HEK293 (cell line): ENCODE measurements at regions not wholly inside any gene's neighbourhood (a gene's known extent, or its start where the extent isn't known, plus 50 kb on each side); places are given as distances from the start of the nearest gene placed in this dataset.

Source experiments
- CTCF ChIA-PET: fragments of 350-600 bp; formaldehyde crosslinking; extraction: SDS; loops from one replicate; lab custom pipeline; 2021; ENCODE audit warnings: antibody characterized with exemption; lab: Yijun Ruan, JAX
- POLR2A ChIA-PET: fragments of 300-600 bp; formaldehyde crosslinking; extraction: SDS; loops from one replicate; lab custom pipeline; 2020; ENCODE audit warnings: antibody characterized with exemption, inconsistent platforms; lab: Yijun Ruan, JAX
- H3K27ac ChIP-seq: fragments of 200-500 bp; sonication (Bioruptor generic); 2 replicates; pipeline ENCODE4 v1.5.1; 2014; ENCODE audit warnings: low read depth, low read length, control low read depth, inconsistent platforms; ENCODE audit errors: extremely low read depth
- H3K36me3 ChIP-seq, 2 experiments: fragments of 200-500 bp in 1 of 2; sonication (Bioruptor generic) in 1 of 2; 1 replicate in 1 of 2; 2 replicates in 1 of 2; pipeline ENCODE4 v1.5.1; 2014 to 2017; ENCODE audit warnings: inconsistent platforms in 2 of 2, low read length in 2 of 2; ENCODE audit not compliant: control insufficient read depth in 2 of 2, insufficient read depth in 1 of 2
- H3K4me1 ChIP-seq: fragments of 200-500 bp; sonication (Bioruptor generic); 2 replicates; pipeline ENCODE4 v1.5.1; 2014; ENCODE audit warnings: mild to moderate bottlenecking, low read length, inconsistent platforms; ENCODE audit not compliant: control insufficient read depth, insufficient read depth
- H3K4me3 ChIP-seq: 2 replicates; pipeline ENCODE4 v1.5.1; 2011; ENCODE audit warnings: low read depth, mild to moderate bottlenecking, control low read depth, low read length, moderate library complexity
- H3K9me3 ChIP-seq: fragments of 200-500 bp; sonication (Bioruptor generic); 2 replicates; pipeline ENCODE4 v1.5.1; 2014; ENCODE audit warnings: low read depth, low read length, inconsistent platforms; ENCODE audit not compliant: control insufficient read depth, insufficient read depth
- BCL11B ChIP-seq: fragments of 450-650 bp; formaldehyde crosslinking; IDR thresholded peaks from 2 replicates; pipeline ENCODE4 v1.5.1; 2016; ENCODE audit warnings: low read depth, missing biosample characterization, missing genetic modification characterization
- KLF8 ChIP-seq: fragments of 450-650 bp; formaldehyde crosslinking; IDR thresholded peaks from 2 replicates; pipeline ENCODE4 v1.5.1; 2016; ENCODE audit warnings: missing biosample characterization, missing genetic modification characterization
- MYNN ChIP-seq: fragments of 450-650 bp; formaldehyde crosslinking; IDR thresholded peaks from 2 replicates; pipeline ENCODE4 v1.5.1; 2016; ENCODE audit warnings: missing biosample characterization, missing genetic modification characterization, borderline replicate concordance
- SALL2 ChIP-seq: fragments of 450-650 bp; formaldehyde crosslinking; IDR thresholded peaks from 2 replicates; pipeline ENCODE4 v1.5.0; 2017; ENCODE audit warnings: missing biosample characterization, mild to moderate bottlenecking, missing genetic modification characterization, borderline replicate concordance
- ZFHX2 ChIP-seq: fragments of 450-650 bp; formaldehyde crosslinking; conservative IDR thresholded peaks from 2 replicates; pipeline ENCODE4 v1.5.1; 2016; ENCODE audit warnings: missing biosample characterization, missing genetic modification characterization
- ZNF121 ChIP-seq: fragments of 450-650 bp; formaldehyde crosslinking; IDR thresholded peaks from 2 replicates; pipeline ENCODE4 v1.5.1; 2016; ENCODE audit warnings: missing biosample characterization, missing genetic modification characterization
- ZNF138 ChIP-seq: fragments of 450-650 bp; formaldehyde crosslinking; IDR thresholded peaks from 2 replicates; pipeline ENCODE4 v1.5.1; 2016; ENCODE audit warnings: missing biosample characterization, missing genetic modification characterization, borderline replicate concordance
- ZNF174 ChIP-seq: fragments of 450-650 bp; formaldehyde crosslinking; IDR thresholded peaks from 2 replicates; pipeline ENCODE4 v1.5.0; 2017; ENCODE audit warnings: missing biosample characterization, mild to moderate bottlenecking, missing genetic modification characterization
- ZNF223 ChIP-seq: fragments of 450-650 bp; formaldehyde crosslinking; IDR thresholded peaks from 2 replicates; pipeline ENCODE4 v1.5.1; 2016; ENCODE audit warnings: missing biosample characterization, missing genetic modification characterization
- ZNF324 ChIP-seq: fragments of 450-650 bp; formaldehyde crosslinking; IDR thresholded peaks from 2 replicates; pipeline ENCODE4 v1.5.1; 2016; ENCODE audit warnings: missing biosample characterization, missing genetic modification characterization
- ZNF335 ChIP-seq: fragments of 450-650 bp; formaldehyde crosslinking; conservative IDR thresholded peaks from 2 replicates; pipeline ENCODE4 v1.5.1; 2016; ENCODE audit warnings: missing biosample characterization, missing genetic modification characterization
- ZNF600 ChIP-seq: fragments of 450-650 bp; formaldehyde crosslinking; IDR thresholded peaks from 2 replicates; pipeline ENCODE4 v1.5.1; 2016; ENCODE audit warnings: missing biosample characterization, missing genetic modification characterization
- ZNF670 ChIP-seq: fragments of 450-650 bp; formaldehyde crosslinking; IDR thresholded peaks from 2 replicates; pipeline ENCODE4 v1.5.1; 2016; ENCODE audit warnings: missing biosample characterization, missing genetic modification characterization, low read depth
- ZNF701 ChIP-seq: fragments of 450-650 bp; formaldehyde crosslinking; IDR thresholded peaks from 2 replicates; pipeline ENCODE4 v1.5.1; 2016; ENCODE audit warnings: missing biosample characterization, missing genetic modification characterization
- TF ChIP-seq, protein P1 (sequence below): fragments of 450-650 bp; formaldehyde crosslinking; IDR thresholded peaks from 2 replicates; pipeline ENCODE4 v1.5.1; 2016; ENCODE audit warnings: missing biosample characterization, missing genetic modification characterization
- TF ChIP-seq, protein P2 (sequence below): fragments of 450-650 bp; formaldehyde crosslinking; conservative IDR thresholded peaks from 2 replicates; pipeline ENCODE4 v1.5.1; 2016; ENCODE audit warnings: low read depth, missing biosample characterization, missing genetic modification characterization
- TF ChIP-seq, protein P3 (sequence below): fragments of 450-650 bp; formaldehyde crosslinking; IDR thresholded peaks from 2 replicates; pipeline ENCODE4 v1.5.1; 2016; ENCODE audit warnings: missing biosample characterization, missing genetic modification characterization
- TF ChIP-seq, protein P4 (sequence below): fragments of 450-650 bp; formaldehyde crosslinking; IDR thresholded peaks from 2 replicates; pipeline ENCODE4 v1.5.1; 2016; ENCODE audit warnings: missing biosample characterization, missing genetic modification characterization
- TF ChIP-seq, protein P5 (sequence below): fragments of 450-650 bp; formaldehyde crosslinking; IDR thresholded peaks from 2 replicates; pipeline ENCODE4 v1.5.1; 2016; ENCODE audit warnings: missing biosample characterization, missing genetic modification characterization, low read depth
- TF ChIP-seq, protein P6 (sequence below): fragments of 450-650 bp; formaldehyde crosslinking; IDR thresholded peaks from 2 replicates; pipeline ENCODE4 v1.5.1; 2016; ENCODE audit warnings: missing biosample characterization, missing genetic modification characterization
- TF ChIP-seq, protein P7 (sequence below): fragments of 450-650 bp; formaldehyde crosslinking; IDR thresholded peaks from 2 replicates; pipeline ENCODE4 v1.5.1; 2016; ENCODE audit warnings: missing biosample characterization, missing genetic modification characterization

DNA sequence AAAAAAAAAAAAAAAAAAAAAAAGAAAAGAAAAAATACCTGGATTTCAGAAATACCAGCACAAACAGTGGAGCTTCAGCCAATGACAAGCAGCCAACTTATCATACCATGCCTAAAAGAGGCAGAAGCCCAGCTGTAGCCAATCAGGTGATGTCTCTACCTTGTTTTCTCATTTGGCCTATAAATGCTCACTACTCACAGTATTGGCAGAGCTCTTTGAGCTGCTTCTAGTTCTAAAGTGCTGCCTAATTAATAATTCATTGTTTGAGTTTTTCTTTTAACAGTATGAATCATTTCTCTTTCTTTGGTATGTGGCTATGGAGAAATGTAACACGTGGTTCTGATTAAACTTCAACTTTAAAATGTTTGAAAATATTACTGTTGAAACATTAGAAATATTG, 188.8 kb upstream of the TECRL start:
- TF ChIP-seq, protein P1, sequence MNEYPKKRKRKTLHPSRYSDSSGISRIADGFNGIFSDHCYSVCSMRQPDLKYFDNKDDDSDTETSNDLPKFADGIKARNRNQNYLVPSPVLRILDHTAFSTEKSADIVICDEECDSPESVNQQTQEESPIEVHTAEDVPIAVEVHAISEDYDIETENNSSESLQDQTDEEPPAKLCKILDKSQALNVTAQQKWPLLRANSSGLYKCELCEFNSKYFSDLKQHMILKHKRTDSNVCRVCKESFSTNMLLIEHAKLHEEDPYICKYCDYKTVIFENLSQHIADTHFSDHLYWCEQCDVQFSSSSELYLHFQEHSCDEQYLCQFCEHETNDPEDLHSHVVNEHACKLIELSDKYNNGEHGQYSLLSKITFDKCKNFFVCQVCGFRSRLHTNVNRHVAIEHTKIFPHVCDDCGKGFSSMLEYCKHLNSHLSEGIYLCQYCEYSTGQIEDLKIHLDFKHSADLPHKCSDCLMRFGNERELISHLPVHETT (tag by site-specific recombination): no peak
- TF ChIP-seq ZFHX2 (tag by site-specific recombination) (no peak), MYNN (no peak), SALL2 (tag by site-specific recombination) (no peak), ZNF701 (no peak), KLF8 (tag by site-specific recombination) (no peak), ZNF223 (tag by site-specific recombination) (no peak), ZNF600 (tag by site-specific recombination) (no peak), ZNF138 (tag by site-specific recombination) (no peak), ZNF174 (tag by site-specific recombination) (no peak)
- TF ChIP-seq, protein P2, sequence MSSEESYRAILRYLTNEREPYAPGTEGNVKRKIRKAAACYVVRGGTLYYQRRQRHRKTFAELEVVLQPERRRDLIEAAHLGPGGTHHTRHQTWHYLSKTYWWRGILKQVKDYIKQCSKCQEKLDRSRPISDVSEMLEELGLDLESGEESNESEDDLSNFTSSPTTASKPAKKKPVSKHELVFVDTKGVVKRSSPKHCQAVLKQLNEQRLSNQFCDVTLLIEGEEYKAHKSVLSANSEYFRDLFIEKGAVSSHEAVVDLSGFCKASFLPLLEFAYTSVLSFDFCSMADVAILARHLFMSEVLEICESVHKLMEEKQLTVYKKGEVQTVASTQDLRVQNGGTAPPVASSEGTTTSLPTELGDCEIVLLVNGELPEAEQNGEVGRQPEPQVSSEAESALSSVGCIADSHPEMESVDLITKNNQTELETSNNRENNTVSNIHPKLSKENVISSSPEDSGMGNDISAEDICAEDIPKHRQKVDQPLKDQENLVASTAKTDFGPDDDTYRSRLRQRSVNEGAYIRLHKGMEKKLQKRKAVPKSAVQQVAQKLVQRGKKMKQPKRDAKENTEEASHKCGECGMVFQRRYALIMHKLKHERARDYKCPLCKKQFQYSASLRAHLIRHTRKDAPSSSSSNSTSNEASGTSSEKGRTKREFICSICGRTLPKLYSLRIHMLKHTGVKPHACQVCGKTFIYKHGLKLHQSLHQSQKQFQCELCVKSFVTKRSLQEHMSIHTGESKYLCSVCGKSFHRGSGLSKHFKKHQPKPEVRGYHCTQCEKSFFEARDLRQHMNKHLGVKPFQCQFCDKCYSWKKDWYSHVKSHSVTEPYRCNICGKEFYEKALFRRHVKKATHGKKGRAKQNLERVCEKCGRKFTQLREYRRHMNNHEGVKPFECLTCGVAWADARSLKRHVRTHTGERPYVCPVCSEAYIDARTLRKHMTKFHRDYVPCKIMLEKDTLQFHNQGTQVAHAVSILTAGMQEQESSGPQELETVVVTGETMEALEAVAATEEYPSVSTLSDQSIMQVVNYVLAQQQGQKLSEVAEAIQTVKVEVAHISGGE (tag by site-specific recombination): no peak
- TF ChIP-seq, protein P3, sequence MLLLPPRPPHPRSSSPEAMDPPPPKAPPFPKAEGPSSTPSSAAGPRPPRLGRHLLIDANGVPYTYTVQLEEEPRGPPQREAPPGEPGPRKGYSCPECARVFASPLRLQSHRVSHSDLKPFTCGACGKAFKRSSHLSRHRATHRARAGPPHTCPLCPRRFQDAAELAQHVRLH (tag by site-specific recombination): no peak
- TF ChIP-seq, protein P4, sequence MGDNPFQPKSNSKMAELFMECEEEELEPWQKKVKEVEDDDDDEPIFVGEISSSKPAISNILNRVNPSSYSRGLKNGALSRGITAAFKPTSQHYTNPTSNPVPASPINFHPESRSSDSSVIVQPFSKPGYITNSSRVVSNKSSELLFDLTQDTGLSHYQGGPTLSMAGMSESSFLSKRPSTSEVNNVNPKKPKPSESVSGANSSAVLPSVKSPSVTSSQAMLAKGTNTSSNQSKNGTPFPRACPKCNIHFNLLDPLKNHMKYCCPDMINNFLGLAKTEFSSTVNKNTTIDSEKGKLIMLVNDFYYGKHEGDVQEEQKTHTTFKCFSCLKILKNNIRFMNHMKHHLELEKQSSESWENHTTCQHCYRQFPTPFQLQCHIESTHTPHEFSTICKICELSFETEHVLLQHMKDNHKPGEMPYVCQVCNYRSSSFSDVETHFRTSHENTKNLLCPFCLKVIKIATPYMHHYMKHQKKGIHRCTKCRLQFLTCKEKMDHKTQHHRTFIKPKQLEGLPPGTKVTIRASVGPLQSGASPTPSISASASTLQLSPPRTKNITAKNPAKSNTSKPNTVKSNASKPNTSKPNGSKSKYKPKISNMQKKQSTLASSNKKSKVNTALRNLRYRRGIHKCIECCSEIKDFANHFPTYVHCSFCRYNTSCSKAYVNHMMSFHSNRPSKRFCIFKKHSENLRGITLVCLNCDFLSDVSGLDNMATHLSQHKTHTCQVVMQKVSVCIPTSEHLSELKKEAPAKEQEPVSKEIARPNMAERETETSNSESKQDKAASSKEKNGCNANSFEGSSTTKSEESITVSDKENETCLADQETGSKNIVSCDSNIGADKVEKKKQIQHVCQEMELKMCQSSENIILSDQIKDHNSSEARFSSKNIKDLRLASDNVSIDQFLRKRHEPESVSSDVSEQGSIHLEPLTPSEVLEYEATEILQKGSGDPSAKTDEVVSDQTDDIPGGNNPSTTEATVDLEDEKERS (tag by site-specific recombination): no peak
- TF ChIP-seq, protein P5, sequence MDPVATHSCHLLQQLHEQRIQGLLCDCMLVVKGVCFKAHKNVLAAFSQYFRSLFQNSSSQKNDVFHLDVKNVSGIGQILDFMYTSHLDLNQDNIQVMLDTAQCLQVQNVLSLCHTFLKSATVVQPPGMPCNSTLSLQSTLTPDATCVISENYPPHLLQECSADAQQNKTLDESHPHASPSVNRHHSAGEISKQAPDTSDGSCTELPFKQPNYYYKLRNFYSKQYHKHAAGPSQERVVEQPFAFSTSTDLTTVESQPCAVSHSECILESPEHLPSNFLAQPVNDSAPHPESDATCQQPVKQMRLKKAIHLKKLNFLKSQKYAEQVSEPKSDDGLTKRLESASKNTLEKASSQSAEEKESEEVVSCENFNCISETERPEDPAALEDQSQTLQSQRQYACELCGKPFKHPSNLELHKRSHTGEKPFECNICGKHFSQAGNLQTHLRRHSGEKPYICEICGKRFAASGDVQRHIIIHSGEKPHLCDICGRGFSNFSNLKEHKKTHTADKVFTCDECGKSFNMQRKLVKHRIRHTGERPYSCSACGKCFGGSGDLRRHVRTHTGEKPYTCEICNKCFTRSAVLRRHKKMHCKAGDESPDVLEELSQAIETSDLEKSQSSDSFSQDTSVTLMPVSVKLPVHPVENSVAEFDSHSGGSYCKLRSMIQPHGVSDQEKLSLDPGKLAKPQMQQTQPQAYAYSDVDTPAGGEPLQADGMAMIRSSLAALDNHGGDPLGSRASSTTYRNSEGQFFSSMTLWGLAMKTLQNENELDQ (tag by site-specific recombination): no peak
- POLR2A ChIA-PET: no interaction called here
- Histone ChIP-seq H3K4me1 (no peaks in the 10 kb centered on the region), H3K9me3 (no peaks in the 10 kb centered on the region), H3K4me3 (no peak overlapping the region), H3K36me3 (no peaks in the 10 kb centered on the region), H3K27ac (no peak overlapping the region)
- CTCF ChIA-PET: no interaction called here

DNA sequence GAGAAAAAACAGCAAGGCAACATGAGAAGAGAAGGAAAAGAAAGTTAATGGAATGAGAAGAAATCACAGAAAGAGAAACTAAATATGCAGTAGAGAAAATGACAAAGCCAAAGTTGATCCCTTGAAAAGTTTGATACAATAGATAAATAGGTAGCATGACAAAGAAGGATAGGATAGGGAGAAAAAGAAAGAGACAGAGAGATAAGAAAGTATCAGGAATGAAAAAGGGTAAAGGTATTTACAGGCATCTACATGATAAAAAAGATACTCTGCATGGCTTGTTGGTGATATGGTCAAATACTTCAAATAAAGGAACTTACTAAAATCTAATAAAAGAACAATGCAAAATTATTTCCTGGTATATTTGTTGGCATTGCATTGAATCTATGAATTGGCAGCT, 185.5 kb upstream of the TECRL start:
- no peaks in the 10 kb centered on the region for H3K9me3 ChIP-seq
- ChIA-PET CTCF (no interaction called here), POLR2A (no interaction called here)
- H3K27ac ChIP-seq: no peak overlapping the region
- no peak overlapping the region for H3K4me3 ChIP-seq
- TF ChIP-seq ZNF335 (tag by site-specific recombination): no peak
- no peak for TF ChIP-seq BCL11B
- TF ChIP-seq ZNF121 (tag by site-specific recombination): no peak
- TF ChIP-seq, protein P6, sequence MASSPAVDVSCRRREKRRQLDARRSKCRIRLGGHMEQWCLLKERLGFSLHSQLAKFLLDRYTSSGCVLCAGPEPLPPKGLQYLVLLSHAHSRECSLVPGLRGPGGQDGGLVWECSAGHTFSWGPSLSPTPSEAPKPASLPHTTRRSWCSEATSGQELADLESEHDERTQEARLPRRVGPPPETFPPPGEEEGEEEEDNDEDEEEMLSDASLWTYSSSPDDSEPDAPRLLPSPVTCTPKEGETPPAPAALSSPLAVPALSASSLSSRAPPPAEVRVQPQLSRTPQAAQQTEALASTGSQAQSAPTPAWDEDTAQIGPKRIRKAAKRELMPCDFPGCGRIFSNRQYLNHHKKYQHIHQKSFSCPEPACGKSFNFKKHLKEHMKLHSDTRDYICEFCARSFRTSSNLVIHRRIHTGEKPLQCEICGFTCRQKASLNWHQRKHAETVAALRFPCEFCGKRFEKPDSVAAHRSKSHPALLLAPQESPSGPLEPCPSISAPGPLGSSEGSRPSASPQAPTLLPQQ (tag by site-specific recombination): no peak
- TF ChIP-seq, protein P7, sequence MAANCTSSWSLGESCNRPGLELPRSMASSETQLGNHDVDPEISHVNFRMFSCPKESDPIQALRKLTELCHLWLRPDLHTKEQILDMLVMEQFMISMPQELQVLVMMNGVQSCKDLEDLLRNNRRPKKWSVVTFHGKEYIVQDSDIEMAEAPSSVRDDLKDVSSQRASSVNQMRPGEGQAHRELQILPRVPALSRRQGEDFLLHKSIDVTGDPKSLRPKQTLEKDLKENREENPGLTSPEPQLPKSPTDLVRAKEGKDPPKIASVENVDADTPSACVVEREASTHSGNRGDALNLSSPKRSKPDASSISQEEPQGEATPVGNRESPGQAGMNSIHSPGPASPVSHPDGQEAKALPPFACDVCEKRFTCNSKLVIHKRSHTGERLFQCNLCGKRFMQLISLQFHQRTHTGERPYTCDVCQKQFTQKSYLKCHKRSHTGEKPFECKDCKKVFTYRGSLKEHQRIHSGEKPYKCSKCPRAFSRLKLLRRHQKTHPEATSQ: no peak
- TF ChIP-seq ZNF670 (tag by site-specific recombination): no peak
- no peak for TF ChIP-seq ZNF324 (tag by site-specific recombination)
- no peaks in the 10 kb centered on the region for H3K4me1 ChIP-seq
- no peaks in the 10 kb centered on the region for H3K36me3 ChIP-seq
